Thyroid gland (tissue), 4 donors: ENCODE measurements at regions not wholly inside any gene's neighbourhood (a gene's known extent, or its start where the extent isn't known, plus 50 kb on each side); places are given as distances from the start of the nearest gene placed in this dataset.

Experiments
- CTCF ChIP-seq, 6 experiments: fragments of 200-600 bp in 3 of 6; fragments of 450-650 bp in 3 of 6; sonication (generic) in 3 of 6; IDR thresholded peaks; one replicate each; pipeline ENCODE4 v1.5.1; 2016 to 2019; ENCODE audit warnings: antibody characterized with exemption in 6 of 6, mild to moderate bottlenecking in 2 of 6, inconsistent platforms in 1 of 6, moderate library complexity in 1 of 6
- POLR2A ChIP-seq, 2 donors: fragments of 450-650 bp; IDR thresholded peaks; one replicate each; pipeline ENCODE4 v1.6.1; 2017; ENCODE audit warnings: antibody characterized with exemption in 2 of 2, mild to moderate bottlenecking in 2 of 2, moderate library complexity in 1 of 2

GRCh38 chr12:61365001-61365400 lies 895.2 kb upstream of the USP15 start:
- no peak for TF ChIP-seq CTCF (IDR thresholded peaks at IDR 0.05)
- no peak for TF ChIP-seq POLR2A (IDR thresholded peaks at IDR 0.05)
